GM23338 (cell line): ENCODE measurements at regions not wholly inside any gene's neighbourhood (a gene's known extent, or its start where the extent isn't known, plus 50 kb on each side); places are given as distances from the start of the nearest gene placed in this dataset.

Source experiments
- ATAC-seq: fragments of 200-7000 bp; cut with Tn5 transposase; 3 replicates; pipeline ENCODE4 v1.9.1; 2020
- DNase-seq: peaks from one replicate; pipeline ENCODE4 v3.0.0-alpha.2; 2015; ENCODE audit warnings: low spot score
- H2AFZ ChIP-seq: fragments of 200-600 bp; sonication (generic); 2 replicates; pipeline ENCODE4 v1.8.0; 2016; ENCODE audit warnings: antibody characterized with exemption, mild to moderate bottlenecking, moderate library complexity
- H3F3A ChIP-seq: fragments of 200-600 bp; sonication (generic); replicated peaks from 2 replicates; pipeline ENCODE4 v1.8.0; 2017; ENCODE audit warnings: antibody characterized with exemption, mixed run types, low read depth
- H3K27ac ChIP-seq: fragments of 200-600 bp; sonication (generic); 2 replicates; pipeline ENCODE4 v1.6.1; 2016; ENCODE audit warnings: low read depth
- H3K27me3 ChIP-seq: fragments of 200-600 bp; sonication (generic); 2 replicates; pipeline ENCODE4 v1.8.0; 2016; ENCODE audit warnings: mild to moderate bottlenecking, mixed run types, moderate library complexity; ENCODE audit not compliant: insufficient read depth
- H3K36me3 ChIP-seq: fragments of 200-600 bp; sonication (generic); 2 replicates; pipeline ENCODE4 v1.8.0; 2016; ENCODE audit warnings: mild to moderate bottlenecking; ENCODE audit not compliant: insufficient read depth
- H3K4me1 ChIP-seq: fragments of 200-600 bp; sonication (generic); 2 replicates; pipeline ENCODE4 v1.8.0; 2016; ENCODE audit warnings: mild to moderate bottlenecking, moderate library complexity; ENCODE audit not compliant: insufficient read depth
- H3K4me2 ChIP-seq: fragments of 200-600 bp; sonication (generic); 2 replicates; pipeline ENCODE4 v1.7.1; 2017; ENCODE audit warnings: mixed run types
- H3K4me3 ChIP-seq: fragments of 200-600 bp; sonication (generic); 2 replicates; pipeline ENCODE4 v1.6.1; 2016; ENCODE audit warnings: mixed run types
- H3K79me2 ChIP-seq: fragments of 200-600 bp; sonication (generic); replicated peaks from 2 replicates; pipeline ENCODE4 v1.8.0; 2017; ENCODE audit warnings: mild to moderate bottlenecking; ENCODE audit not compliant: insufficient read depth
- H3K9me2 ChIP-seq: fragments of 200-600 bp; sonication (generic); 2 replicates; pipeline ENCODE4 v1.8.0; 2017; ENCODE audit not compliant: insufficient read depth
- H4K20me1 ChIP-seq: fragments of 200-600 bp; sonication (generic); replicated peaks from 2 replicates; pipeline ENCODE4 v1.8.0; 2017; ENCODE audit warnings: mild to moderate bottlenecking; ENCODE audit not compliant: insufficient read depth
- H3K27ac Mint-ChIP-seq: 2 replicates; pipeline ENCODE4 v1.8.0; 2020; ENCODE audit warnings: inconsistent platforms, mild to moderate bottlenecking, moderate library complexity, mixed read lengths
- H3K27me3 Mint-ChIP-seq: 3 replicates; pipeline ENCODE4 v1.8.0; 2022; ENCODE audit warnings: low read depth, mild to moderate bottlenecking, moderate library complexity, mixed read lengths, inconsistent platforms; ENCODE audit not compliant: insufficient read depth, poor library complexity
- H3K36me3 Mint-ChIP-seq: 3 replicates; pipeline ENCODE4 v1.8.0; 2021; ENCODE audit warnings: low read depth, mild to moderate bottlenecking, inconsistent platforms, moderate library complexity, mixed read lengths
- H3K4me1 Mint-ChIP-seq: 3 replicates; pipeline ENCODE4 v1.8.0; 2020; ENCODE audit warnings: mild to moderate bottlenecking, inconsistent platforms, mixed read lengths
- H3K4me3 Mint-ChIP-seq: 3 replicates; pipeline ENCODE4 v1.8.0; 2021; ENCODE audit warnings: moderate library complexity, mild to moderate bottlenecking, inconsistent platforms, mixed read lengths
- H3K9me3 Mint-ChIP-seq: 3 replicates; pipeline ENCODE4 v1.8.0; 2020; ENCODE audit warnings: moderate library complexity, mild to moderate bottlenecking, inconsistent platforms, mixed read lengths
- ETS1 ChIP-seq: IDR thresholded peaks from 2 replicates; pipeline ENCODE4 v1.6.1; 2016; ENCODE audit warnings: antibody characterized with exemption
- EZH2 ChIP-seq: fragments of 200-600 bp; sonication (generic); IDR thresholded peaks from one replicate; pipeline ENCODE4 v1.8.0; 2017; ENCODE audit warnings: antibody characterized with exemption, mild to moderate bottlenecking, low read depth; ENCODE audit not compliant: unreplicated experiment
- JUNB ChIP-seq: IDR thresholded peaks from one replicate; pipeline ENCODE4 v1.6.1; 2016; ENCODE audit warnings: antibody characterized with exemption; ENCODE audit not compliant: unreplicated experiment
- NANOG ChIP-seq: IDR thresholded peaks from 2 replicates; pipeline ENCODE4 v1.6.1; 2016; ENCODE audit warnings: antibody characterized with exemption, borderline replicate concordance
- POLR2AphosphoS5 ChIP-seq: IDR thresholded peaks from 2 replicates; pipeline ENCODE4 v1.6.1; 2016; ENCODE audit warnings: antibody characterized with exemption, low read depth
- ZNF462 ChIP-seq: fragments of 250-450 bp; sonication (Bioruptor Pico); IDR thresholded peaks from 2 replicates; pipeline ENCODE4 v1.5.0; 2020; ENCODE audit warnings: mild to moderate bottlenecking, moderate library complexity

- no peak for TF ChIP-seq ZNF462 (CRISPR knock-in tag)
These were observed 97.4 kb upstream of the CHRM3 start (continued) for GRCh38 chr1:239288820-239289554.

GRCh38 chr1:239287296-239287695 lies 99.1 kb upstream of the CHRM3 start:
- Histone ChIP-seq H3K36me3 (0 out of 2 replicates have a peak, but pooled peaks cover 6% of the 10 kb centered on the region), H3K27ac (peak overlapping the region; percentile 2; the same call in 1 of the 2 replicates), H3K79me2 (no peaks in the 10 kb centered on the region), H3K4me3 (no peak overlapping the region), H3K4me1 (peaks cover 25% of the 10 kb centered on the region), H3K27me3 (no peaks in the 10 kb centered on the region), H3F3A (no peaks in the 10 kb centered on the region), H4K20me1 (no peaks in the 10 kb centered on the region), H3K9me2 (no peaks in the 10 kb centered on the region), H3K4me2 (peak overlapping the region; percentile 40; the same call in 1 of the 2 replicates), H2AFZ (no peak overlapping the region)
- peaks cover 14% of the 10 kb centered on the region for H3K9me3 Mint-ChIP-seq
- peak; percentile 62 for DNase-seq
- H3K4me3 Mint-ChIP-seq = no peak overlapping the region
- H3K36me3 Mint-ChIP-seq = peaks cover 15% of the 10 kb centered on the region
- peaks cover 2% of the 10 kb centered on the region for H3K27me3 Mint-ChIP-seq
- peak; percentile 65 for ATAC-seq
- H3K4me1 Mint-ChIP-seq = peaks cover 37% of the 10 kb centered on the region
- TF ChIP-seq NANOG = no peak
- TF ChIP-seq JUNB = no peak
- no peak for TF ChIP-seq ETS1
- no peak for TF ChIP-seq ZNF462 (CRISPR knock-in tag)
- TF ChIP-seq POLR2AphosphoS5 = no peak
- no peak for TF ChIP-seq EZH2
- H3K27ac Mint-ChIP-seq = peak overlapping the region; percentile 41; the same call in 1 of the 2 replicates
